CD14-positive monocyte (primary cell): ENCODE measurements at regions not wholly inside any gene's neighbourhood (a gene's known extent, or its start where the extent isn't known, plus 50 kb on each side); places are given as distances from the start of the nearest gene placed in this dataset.

Source experiments
- DNase-seq, 3 donors: peaks; one replicate each; pipeline ENCODE4 v3.0.0-alpha.2; 2011 to 2022
- H2AFZ ChIP-seq: 2 replicates; pipeline ENCODE4 v1.6.0; 2012; ENCODE audit warnings: mild to moderate bottlenecking, low read depth, low read length, inconsistent platforms; ENCODE audit not compliant: insufficient read depth, poor library complexity, severe bottlenecking
- H3K27ac ChIP-seq, 2 donors: 1 replicate in 1 of 2; 2 replicates in 1 of 2; pipeline ENCODE4 v1.5.1; 2012 to 2013; ENCODE audit warnings: low read length in 2 of 2, control low read depth in 1 of 2, inconsistent platforms in 1 of 2, low read depth in 1 of 2, mild to moderate bottlenecking in 1 of 2
- H3K27me3 ChIP-seq, 2 donors: one replicate each; pipeline versions ENCODE4 v1.6.0 to v1.6.1; 2011 to 2013; ENCODE audit warnings: low read length in 2 of 2; ENCODE audit not compliant: control insufficient read depth in 2 of 2, insufficient read depth in 2 of 2
- H3K36me3 ChIP-seq, 2 donors: replicated peaks in 1 of 2; 1 replicate in 1 of 2; 2 replicates in 1 of 2; pipeline versions ENCODE4 v1.5.1 to v1.6.1; 2012 to 2013; ENCODE audit warnings: low read length in 2 of 2, control low read depth in 1 of 2, inconsistent platforms in 1 of 2, mild to moderate bottlenecking in 1 of 2; ENCODE audit not compliant: insufficient read depth in 2 of 2, control insufficient read depth in 1 of 2
- H3K4me1 ChIP-seq, 2 donors: 1 replicate in 1 of 2; 2 replicates in 1 of 2; pipeline versions ENCODE4 v1.5.1 to v1.6.1; 2012 to 2013; ENCODE audit warnings: low read length in 2 of 2, control low read depth in 1 of 2, inconsistent platforms in 1 of 2, mild to moderate bottlenecking in 1 of 2, moderate library complexity in 1 of 2; ENCODE audit not compliant: insufficient read depth in 2 of 2, control insufficient read depth in 1 of 2
- H3K4me2 ChIP-seq: replicated peaks from 2 replicates; pipeline ENCODE3; 2012; ENCODE audit warnings: low read length, moderate library complexity, mild to moderate bottlenecking; ENCODE audit not compliant: poor library complexity, severe bottlenecking; ENCODE audit errors: extremely low read depth
- H3K4me3 ChIP-seq, 3 experiments: fragments of 200-600 bp in 1 of 3; sonication (generic) in 1 of 3; replicated peaks in 1 of 3; 1 replicate in 2 of 3; 2 replicates in 1 of 3; pipeline ENCODE4 v1.5.1; 2011 to 2013; ENCODE audit warnings: low read length in 3 of 3, mild to moderate bottlenecking in 3 of 3, control low read depth in 2 of 3, low read depth in 2 of 3, inconsistent platforms in 1 of 3, moderate library complexity in 1 of 3
- H3K79me2 ChIP-seq: 2 replicates; pipeline ENCODE4 v1.6.0; 2012; ENCODE audit warnings: mild to moderate bottlenecking, control low read depth, inconsistent platforms, low read length, moderate library complexity; ENCODE audit not compliant: insufficient read depth
- H3K9ac ChIP-seq: 2 replicates; pipeline ENCODE4 v1.6.0; 2017; ENCODE audit warnings: low read length, mild to moderate bottlenecking; ENCODE audit not compliant: insufficient read depth, poor library complexity, severe bottlenecking
- H3K9me3 ChIP-seq, 2 donors: replicated peaks in 1 of 2; 1 replicate in 1 of 2; 2 replicates in 1 of 2; pipeline versions ENCODE4 v1.5.1 to v1.6.1; 2012 to 2013; ENCODE audit warnings: low read length in 2 of 2, control low read depth in 1 of 2; ENCODE audit not compliant: control insufficient read depth in 1 of 2, insufficient read depth in 1 of 2
- H4K20me1 ChIP-seq: 2 replicates; pipeline ENCODE4 v1.6.0; 2012; ENCODE audit warnings: mild to moderate bottlenecking, low read length, control low read depth, moderate library complexity; ENCODE audit not compliant: insufficient read depth
- H3K27ac Mint-ChIP-seq, 7 donors: one replicate each; pipeline ENCODE4 v1.8.0; 2020; ENCODE audit warnings: mild to moderate bottlenecking in 7 of 7, mixed read lengths in 7 of 7, moderate library complexity in 6 of 7, inconsistent platforms in 2 of 7
- H3K27me3 Mint-ChIP-seq, 3 donors: one replicate each; pipeline ENCODE4 v1.8.0; 2021 to 2022; ENCODE audit warnings: low read depth in 3 of 3, mild to moderate bottlenecking in 3 of 3, mixed read lengths in 3 of 3, moderate library complexity in 3 of 3, inconsistent platforms in 1 of 3
- H3K36me3 Mint-ChIP-seq, 2 donors: one replicate each; pipeline ENCODE4 v1.8.0; 2020; ENCODE audit warnings: mixed read lengths in 2 of 2, inconsistent platforms in 1 of 2, mild to moderate bottlenecking in 1 of 2
- H3K4me1 Mint-ChIP-seq: one replicate; pipeline ENCODE4 v1.8.0; 2020; ENCODE audit warnings: mild to moderate bottlenecking, mixed read lengths
- H3K4me3 Mint-ChIP-seq, 2 donors: one replicate each; pipeline ENCODE4 v1.8.0; 2020; ENCODE audit warnings: mild to moderate bottlenecking in 2 of 2, mixed read lengths in 2 of 2, moderate library complexity in 1 of 2
- H3K9me3 Mint-ChIP-seq, 7 donors: one replicate each; pipeline ENCODE4 v1.8.0; 2020 to 2022; ENCODE audit warnings: mixed read lengths in 7 of 7, mild to moderate bottlenecking in 6 of 7, moderate library complexity in 6 of 7, inconsistent platforms in 2 of 7
- WGBS: methylation state at CpG from one replicate; pipeline ENCODE4 v1.1.5; 2013; ENCODE audit warnings: missing lambda C conversion rate; ENCODE audit not compliant: insufficient coverage; 5-methylcytosine and 5-hydroxymethylcytosine counted together
- intact Hi-C, 2 donors: fragments of 100-400 bp; cut with micrococcal nuclease; formaldehyde crosslinking; loops; one replicate each; pipeline versions ENCODE4 v1.15.0 to v1.15.1; 2023
- TF ChIP-seq, protein P1 (sequence below): fragments of 200-600 bp; IDR thresholded peaks from one replicate; pipeline ENCODE4 v1.8.0; 2022; ENCODE audit warnings: antibody characterized with exemption, mild to moderate bottlenecking

DNA sequence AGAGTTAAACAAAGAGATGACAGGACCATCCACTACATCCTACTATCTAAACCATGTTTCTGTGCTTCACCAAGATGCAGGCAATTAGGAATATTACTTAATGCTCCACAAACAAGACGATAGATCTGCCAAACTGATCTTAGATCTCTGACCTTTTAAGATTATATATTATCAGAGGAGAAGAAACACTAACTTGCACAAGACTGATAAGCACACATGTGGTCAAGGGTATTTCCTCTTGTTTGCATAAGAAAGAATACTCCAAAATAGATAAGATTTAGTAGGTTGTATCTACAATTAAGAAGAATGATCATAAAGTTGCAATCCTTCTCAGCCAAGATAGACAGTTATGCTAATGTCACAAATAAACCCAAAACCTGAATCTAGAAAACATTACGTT is 601.0 kb upstream of the ACO1 start:
- no peak overlapping the region for H3K27ac Mint-ChIP-seq
- Histone ChIP-seq H3K27ac (no peak overlapping the region), H3K79me2 (no peaks in the 10 kb centered on the region), H3K27me3 (no peaks in the 10 kb centered on the region), H3K4me1 (no peaks in the 10 kb centered on the region), H3K4me2 (no peak overlapping the region), H3K9me3 (peaks cover 7 to 22% of the 10 kb centered on the region in 2 donors), H2AFZ (no peak overlapping the region), H3K36me3 (no peaks in the 10 kb centered on the region), H4K20me1 (no peaks in the 10 kb centered on the region), H3K4me3 (no peak overlapping the region), H3K9ac (no peak overlapping the region)
- DNase-seq, result no peak
- intact Hi-C loops, result no loop called here
- no peaks in the 10 kb centered on the region for H3K27me3 Mint-ChIP-seq
- no peak overlapping the region for H3K4me3 Mint-ChIP-seq
- TF ChIP-seq, protein P1, sequence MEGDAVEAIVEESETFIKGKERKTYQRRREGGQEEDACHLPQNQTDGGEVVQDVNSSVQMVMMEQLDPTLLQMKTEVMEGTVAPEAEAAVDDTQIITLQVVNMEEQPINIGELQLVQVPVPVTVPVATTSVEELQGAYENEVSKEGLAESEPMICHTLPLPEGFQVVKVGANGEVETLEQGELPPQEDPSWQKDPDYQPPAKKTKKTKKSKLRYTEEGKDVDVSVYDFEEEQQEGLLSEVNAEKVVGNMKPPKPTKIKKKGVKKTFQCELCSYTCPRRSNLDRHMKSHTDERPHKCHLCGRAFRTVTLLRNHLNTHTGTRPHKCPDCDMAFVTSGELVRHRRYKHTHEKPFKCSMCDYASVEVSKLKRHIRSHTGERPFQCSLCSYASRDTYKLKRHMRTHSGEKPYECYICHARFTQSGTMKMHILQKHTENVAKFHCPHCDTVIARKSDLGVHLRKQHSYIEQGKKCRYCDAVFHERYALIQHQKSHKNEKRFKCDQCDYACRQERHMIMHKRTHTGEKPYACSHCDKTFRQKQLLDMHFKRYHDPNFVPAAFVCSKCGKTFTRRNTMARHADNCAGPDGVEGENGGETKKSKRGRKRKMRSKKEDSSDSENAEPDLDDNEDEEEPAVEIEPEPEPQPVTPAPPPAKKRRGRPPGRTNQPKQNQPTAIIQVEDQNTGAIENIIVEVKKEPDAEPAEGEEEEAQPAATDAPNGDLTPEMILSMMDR, result no peak
- no CpG with 5 or more reads among the region's 2 CpGs for WGBS
- H3K9me3 Mint-ChIP-seq, result peaks cover 8 to 23% (median 13%) of the 10 kb centered on the region in 7 donors
- no peaks in the 10 kb centered on the region for H3K4me1 Mint-ChIP-seq
- H3K36me3 Mint-ChIP-seq, result no peaks in the 10 kb centered on the region

DNA sequence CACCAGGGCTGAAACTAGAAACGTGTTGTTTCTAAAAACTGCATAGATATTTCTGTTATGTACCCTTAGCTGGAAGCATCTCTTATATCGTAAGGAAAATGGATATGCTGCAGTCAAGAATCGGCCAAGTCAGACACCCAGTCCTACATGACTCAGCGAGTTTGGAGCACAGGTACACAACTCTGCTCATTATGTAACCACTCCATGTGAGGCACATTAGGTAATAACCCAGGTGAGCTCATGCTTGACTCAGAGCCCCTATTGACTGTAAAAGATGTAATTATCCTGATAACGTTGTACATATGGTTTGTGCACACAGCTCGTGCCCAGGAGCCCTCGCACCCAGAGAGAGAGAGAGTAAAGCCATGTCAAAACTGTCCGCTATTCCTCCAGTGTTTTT is 593.7 kb upstream of the ACO1 start:
- no peaks in the 10 kb centered on the region for H4K20me1 ChIP-seq
- no peak for DNase-seq
- intact Hi-C loops, result no loop called here
- 82% methylated on average over 7 of the region's 8 CpGs for WGBS
- no peaks in the 10 kb centered on the region for H3K4me1 ChIP-seq
- H3K36me3 ChIP-seq, result no peaks in the 10 kb centered on the region
- TF ChIP-seq, protein P1, result no peak
- no peaks in the 10 kb centered on the region for H3K27me3 Mint-ChIP-seq
- H3K4me3 ChIP-seq, result no peak overlapping the region
- H3K9me3 ChIP-seq, result no peaks in the 10 kb centered on the region
- no peak overlapping the region for H2AFZ ChIP-seq
- H3K36me3 Mint-ChIP-seq, result no peaks in the 10 kb centered on the region
- no peaks in the 10 kb centered on the region for H3K79me2 ChIP-seq
- H3K4me3 Mint-ChIP-seq, result no peak overlapping the region
- H3K27ac Mint-ChIP-seq, result peak overlapping the region in 1 of 7 donors; percentile 66
- H3K9me3 Mint-ChIP-seq, result no peaks in the 10 kb centered on the region
- H3K27me3 ChIP-seq, result no peaks in the 10 kb centered on the region
- no peak overlapping the region for H3K4me2 ChIP-seq
- no peak overlapping the region for H3K27ac ChIP-seq
- H3K9ac ChIP-seq, result no peak overlapping the region
- H3K4me1 Mint-ChIP-seq, result no peaks in the 10 kb centered on the region
